Heart left ventricle (tissue), 16 donors: ENCODE measurements at regions not wholly inside any gene's neighbourhood (a gene's known extent, or its start where the extent isn't known, plus 50 kb on each side); places are given as distances from the start of the nearest gene placed in this dataset.

Source experiments
- ATAC-seq, 4 donors: fragments of 200-7000 bp; cut with Tn5 transposase; one replicate each; pipeline ENCODE4 v1.9.1; 2020 to 2022; ENCODE audit warnings: moderate library complexity in 4 of 4, mild to moderate bottlenecking in 3 of 4, moderate number of reproducible peaks in 1 of 4
- DNase-seq, 5 donors: peaks; one replicate each; pipeline ENCODE4 v3.0.0-alpha.2; 2020
- H3K27ac ChIP-seq, 12 donors: fragments of 200-600 bp; sonication (generic) in 4 of 12; one replicate each; pipeline versions ENCODE4 v1.5.0 to v1.8.0; 2016 to 2022; ENCODE audit warnings: mild to moderate bottlenecking in 2 of 12
- H3K27me3 ChIP-seq, 9 donors: fragments of 200-600 bp; sonication (generic) in 2 of 9; one replicate each; pipeline versions ENCODE4 v1.5.1 to v1.8.0; 2016 to 2022; ENCODE audit warnings: mild to moderate bottlenecking in 3 of 9
- H3K36me3 ChIP-seq, 9 donors: fragments of 200-600 bp; sonication (generic) in 2 of 9; one replicate each; pipeline versions ENCODE4 v1.5.0 to v1.8.0; 2018 to 2022; ENCODE audit warnings: mild to moderate bottlenecking in 2 of 9
- H3K4me1 ChIP-seq, 12 donors: fragments of 200-600 bp; sonication (generic) in 4 of 12; one replicate each; pipeline versions ENCODE4 v1.5.0 to v1.8.0; 2016 to 2022; ENCODE audit warnings: mild to moderate bottlenecking in 3 of 12
- H3K4me3 ChIP-seq, 12 donors: fragments of 200-600 bp; sonication (generic) in 4 of 12; one replicate each; pipeline versions ENCODE4 v1.5.0 to v1.8.0; 2017 to 2022; ENCODE audit warnings: mild to moderate bottlenecking in 9 of 12, moderate library complexity in 4 of 12
- H3K9me3 ChIP-seq, 12 donors: fragments of 200-600 bp; sonication (generic) in 4 of 12; one replicate each; pipeline versions ENCODE4 v1.5.0 to v1.8.0; 2016 to 2022; ENCODE audit warnings: mild to moderate bottlenecking in 1 of 12
- POLR2A ChIP-seq, 2 donors: fragments of 450-650 bp; IDR thresholded peaks; one replicate each; pipeline ENCODE4 v1.6.1; 2017; ENCODE audit warnings: antibody characterized with exemption in 2 of 2, mild to moderate bottlenecking in 2 of 2, moderate library complexity in 2 of 2
- WGBS, 4 donors: extraction: QIAGEN DNeasy Blood & Tissue Kit in 2 of 4; methylation state at CpG; one replicate each; pipeline versions ENCODE4 v1.1.5 to v1.1.7; 2013 to 2018; 5-methylcytosine and 5-hydroxymethylcytosine counted together
- intact Hi-C, 10 donors: fragments of 100-400 bp; cut with DNase I; formaldehyde crosslinking; loops; one replicate each; pipeline versions ENCODE4 v1.11.1 to v1.14.2; 2022
- TF ChIP-seq, protein P1 (sequence below), 12 donors: fragments of 200-600 bp; sonication (generic) in 4 of 12; IDR thresholded peaks; one replicate each; pipeline versions ENCODE4 v1.5.0 to v1.8.0; 2018 to 2022; ENCODE audit warnings: antibody characterized with exemption in 12 of 12, mild to moderate bottlenecking in 5 of 12
- donor health status: ischemic (EF 13 %, LVEDD 7.1; RV severe dilation, severe dysfunction).
- donor health status: healthy with polysubstance abuse.
- donor health status: DM: no; HTN: yes; CAD: no.
- donor health status: DM: no; HTN: no; CAD: no.
- donor health status: ischemic (EF 25% LVEDD 6.9; RV normal size, moderate dysfunction).
- donor health status: ischemic (EF 25% LVEDD 5.7; RV mildly dilated, moderate dysfunction).
- donor health status: healthy.
- donor health status: DM: yes; HTN: yes; CAD: no.
- donor health status: ischemic (EF 35%, LVEDD 5.7; RV mildly dilated, moderate dysfunction).
- donor health status: nonischemic (EF 11% LVEDD 7.7; RV severe dilation, severe dysfunction).
- donor health status: DM: yes; HTN: yes; CAD: no.
- donor health status: PGD.
- donor health status: ischemic (EF 29% LVEDD 5.4; RV normal size, mild dysfunction).
- donor health status: nonischemic (EF 23%, LVEDD 6.1; RV moderate dilation, normal function).

DNA sequence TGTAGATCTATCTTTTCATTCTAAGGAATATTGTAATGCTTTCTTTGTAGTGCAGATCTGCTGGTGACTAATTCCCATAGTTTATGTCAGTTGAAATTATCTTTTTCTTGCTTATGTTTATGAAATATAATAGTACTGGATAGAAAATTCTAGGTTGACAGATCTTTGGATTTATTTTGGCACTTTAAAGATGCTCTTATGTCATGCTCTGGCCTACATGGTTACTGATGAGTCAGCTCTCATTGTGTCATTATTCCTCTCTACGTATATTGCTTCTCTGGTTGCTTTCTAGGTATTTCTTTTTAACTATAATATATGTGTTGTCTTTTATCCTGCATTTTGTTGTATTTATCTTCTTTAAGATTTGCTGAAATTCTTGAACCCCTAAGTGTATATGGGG, 955.5 kb upstream of the CHORDC1 start:
- 56 to 71% (median 66%) methylated on average over 1 of the region's 1 CpG for WGBS, 4 donors
- no peak for DNase-seq
- intact Hi-C loops, result no loop called here

DNA sequence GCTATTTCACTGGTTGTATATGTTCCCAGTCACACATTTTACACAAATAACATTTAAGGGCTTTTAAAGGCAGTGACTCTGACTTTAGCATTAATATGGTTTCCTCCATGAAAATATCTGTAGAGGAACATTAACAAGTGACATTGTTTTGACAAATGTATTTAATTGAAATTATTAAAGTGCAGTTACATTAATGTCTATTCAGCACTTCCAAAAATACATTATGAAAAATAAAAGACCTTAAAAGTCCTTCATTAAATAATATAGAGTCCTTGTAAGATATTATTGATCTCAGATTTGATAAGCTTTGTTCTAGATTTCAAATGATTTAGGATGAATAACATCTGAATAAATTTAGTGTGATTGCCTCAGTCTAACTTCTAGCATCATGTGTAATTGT, 951.9 kb upstream of the CHORDC1 start:
- H3K27ac ChIP-seq, result no peak overlapping the region
- no peaks in the 10 kb centered on the region for H3K4me1 ChIP-seq
- DNase-seq (no peak), ATAC-seq (no peak)
- no peak overlapping the region for H3K4me3 ChIP-seq
- H3K9me3 ChIP-seq, result no peaks in the 10 kb centered on the region
- TF ChIP-seq, protein P1, sequence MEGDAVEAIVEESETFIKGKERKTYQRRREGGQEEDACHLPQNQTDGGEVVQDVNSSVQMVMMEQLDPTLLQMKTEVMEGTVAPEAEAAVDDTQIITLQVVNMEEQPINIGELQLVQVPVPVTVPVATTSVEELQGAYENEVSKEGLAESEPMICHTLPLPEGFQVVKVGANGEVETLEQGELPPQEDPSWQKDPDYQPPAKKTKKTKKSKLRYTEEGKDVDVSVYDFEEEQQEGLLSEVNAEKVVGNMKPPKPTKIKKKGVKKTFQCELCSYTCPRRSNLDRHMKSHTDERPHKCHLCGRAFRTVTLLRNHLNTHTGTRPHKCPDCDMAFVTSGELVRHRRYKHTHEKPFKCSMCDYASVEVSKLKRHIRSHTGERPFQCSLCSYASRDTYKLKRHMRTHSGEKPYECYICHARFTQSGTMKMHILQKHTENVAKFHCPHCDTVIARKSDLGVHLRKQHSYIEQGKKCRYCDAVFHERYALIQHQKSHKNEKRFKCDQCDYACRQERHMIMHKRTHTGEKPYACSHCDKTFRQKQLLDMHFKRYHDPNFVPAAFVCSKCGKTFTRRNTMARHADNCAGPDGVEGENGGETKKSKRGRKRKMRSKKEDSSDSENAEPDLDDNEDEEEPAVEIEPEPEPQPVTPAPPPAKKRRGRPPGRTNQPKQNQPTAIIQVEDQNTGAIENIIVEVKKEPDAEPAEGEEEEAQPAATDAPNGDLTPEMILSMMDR (IDR thresholded peaks at IDR 0.05), result no peak
- no peak for TF ChIP-seq POLR2A (IDR thresholded peaks at IDR 0.05)
- H3K36me3 ChIP-seq, result no peaks in the 10 kb centered on the region
- no peaks in the 10 kb centered on the region for H3K27me3 ChIP-seq
- intact Hi-C loops, result no loop called here

More for the DNA sequence above, 955.5 kb upstream of the CHORDC1 start:
- H3K4me1 ChIP-seq, result no peaks in the 10 kb centered on the region
- TF ChIP-seq POLR2A (IDR thresholded peaks at IDR 0.05), result no peak
- TF ChIP-seq, protein P1 (IDR thresholded peaks at IDR 0.05), result no peak
- H3K27ac ChIP-seq, result no peak overlapping the region
- no peak for ATAC-seq
- no peaks in the 10 kb centered on the region for H3K27me3 ChIP-seq
- peaks cover 0 to 18% (median 0%) of the 10 kb centered on the region in 12 donors for H3K9me3 ChIP-seq
- H3K4me3 ChIP-seq, result no peak overlapping the region
- no peaks in the 10 kb centered on the region for H3K36me3 ChIP-seq

DNA sequence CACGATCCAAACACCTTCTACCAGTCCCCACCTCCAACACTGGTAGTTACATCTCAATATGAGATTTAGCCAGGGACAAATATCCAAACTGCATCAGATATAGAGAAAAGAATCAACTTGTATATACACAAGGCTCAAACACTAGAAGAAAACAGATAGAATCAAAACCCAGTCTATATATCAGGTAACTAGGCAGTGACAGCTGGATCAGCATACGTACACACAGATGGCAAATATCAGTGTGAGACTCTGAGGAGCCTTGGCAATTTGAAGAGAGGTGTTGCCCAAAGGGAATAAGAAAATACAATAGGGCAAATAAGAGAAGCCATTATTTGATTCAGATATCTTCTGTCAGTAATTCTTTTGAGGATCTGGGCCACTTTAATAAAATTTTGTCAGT, 951.3 kb upstream of the CHORDC1 start:
- DNase-seq, result no peak
- WGBS, 4 donors, result 80 to 91% (median 82%) methylated on average over 2 of the region's 2 CpGs
- no peak overlapping the region for H3K27ac ChIP-seq
- H3K4me1 ChIP-seq, result no peaks in the 10 kb centered on the region
- H3K36me3 ChIP-seq, result no peaks in the 10 kb centered on the region
- H3K4me3 ChIP-seq, result no peak overlapping the region
- no peaks in the 10 kb centered on the region for H3K27me3 ChIP-seq
- H3K9me3 ChIP-seq, result no peaks in the 10 kb centered on the region
- intact Hi-C loops, result no loop called here
- no peak for ATAC-seq
- no peak for TF ChIP-seq POLR2A (IDR thresholded peaks at IDR 0.05)
- TF ChIP-seq, protein P1 (IDR thresholded peaks at IDR 0.05), result no peak

- intact Hi-C loops, result no loop called here
- Histone ChIP-seq H3K9me3 (no peaks in the 10 kb centered on the region), H3K27ac (no peak overlapping the region), H3K4me1 (no peaks in the 10 kb centered on the region), H3K36me3 (no peaks in the 10 kb centered on the region), H3K4me3 (no peak overlapping the region), H3K27me3 (no peaks in the 10 kb centered on the region)
- TF ChIP-seq POLR2A (IDR thresholded peaks at IDR 0.05), result no peak
- TF ChIP-seq, protein P1 (IDR thresholded peaks at IDR 0.05), result no peak
- ATAC-seq (no peak), DNase-seq (no peak)
Measured at GRCh38 chr11:91173701-91174100, 950.9 kb upstream of the CHORDC1 start.
